ENCODE measurements at regions not wholly inside any gene's neighbourhood (a gene's known extent, or its start where the extent isn't known, plus 50 kb on each side); places are given as distances from the start of the nearest gene placed in this dataset.
A peak's percentile ranks its signal among the peaks of the same experiment; 100 is the strongest.
"Not testable (repeated sequence)": the region's sequence is repeated elsewhere in the genome, so short reads cannot be mapped to it uniquely, and the experiment has no call there.

GRCh38 chr1:228939001-228939691 lies 203.9 kb downstream of the RHOU start:
- DNase-seq (ENCODE audit: low spot score), result no peak

GRCh38 chr1:228939881-228940392 lies 204.7 kb downstream of the RHOU start:
- no peak for DNase-seq (ENCODE audit: low spot score)

- no peak for DNase-seq (ENCODE audit: low spot score)
Measured at GRCh38 chr1:228940526-228940925, 205.2 kb downstream of the RHOU start.

- DNase-seq (ENCODE audit: low spot score), result peak; percentile 5
Measured at GRCh38 chr1:228940926-228941325, 205.6 kb downstream of the RHOU start.

GRCh38 chr1:228941666-228942065 lies 206.4 kb downstream of the RHOU start:
- DNase-seq (ENCODE audit: low spot score), result no peak

GRCh38 chr1:228943436-228943835 lies 208.2 kb downstream of the RHOU start:
- no peak for DNase-seq (ENCODE audit: low spot score)

- DNase-seq (ENCODE audit: low spot score), result no peak
Measured at GRCh38 chr1:228944296-228944695, 209.0 kb downstream of the RHOU start.

GRCh38 chr1:228944935-228945371 lies 209.7 kb downstream of the RHOU start:
- DNase-seq (ENCODE audit: low spot score), result no peak

GRCh38 chr1:228945885-228946284 lies 210.6 kb downstream of the RHOU start:
- DNase-seq (ENCODE audit: low spot score), result no peak

- DNase-seq (ENCODE audit: low spot score), result not testable (repeated sequence)
Measured at GRCh38 chr1:228949617-228950016, 214.3 kb downstream of the RHOU start.

- DNase-seq (ENCODE audit: low spot score), result peak; percentile 16
Measured at GRCh38 chr1:228953207-228953606, 217.9 kb downstream of the RHOU start.

GRCh38 chr1:228953808-228954207 lies 218.5 kb downstream of the RHOU start:
- not testable (repeated sequence) for DNase-seq (ENCODE audit: low spot score)

GRCh38 chr1:228955691-228956090 lies 220.4 kb downstream of the RHOU start:
- DNase-seq (ENCODE audit: low spot score), result no peak

- DNase-seq (ENCODE audit: low spot score), result no peak
Measured at GRCh38 chr1:228956864-228957263, 221.6 kb downstream of the RHOU start.

GRCh38 chr1:228957535-228957934 lies 222.3 kb downstream of the RHOU start:
- no peak for DNase-seq (ENCODE audit: low spot score)

GRCh38 chr1:228958121-228958520 lies 222.8 kb downstream of the RHOU start:
- no peak for DNase-seq (ENCODE audit: low spot score)

GRCh38 chr1:228958741-228959140 lies 223.5 kb downstream of the RHOU start:
- no peak for DNase-seq (ENCODE audit: low spot score)

- DNase-seq (ENCODE audit: low spot score), result no peak
Measured at GRCh38 chr1:228960705-228961104, 225.4 kb downstream of the RHOU start.

- DNase-seq (ENCODE audit: low spot score), result no peak
Measured at GRCh38 chr1:228961511-228961910, 226.2 kb downstream of the RHOU start.

- DNase-seq (ENCODE audit: low spot score), result no peak
Measured at GRCh38 chr1:228963795-228964177, 228.5 kb downstream of the RHOU start.

GRCh38 chr1:228964178-228965089 lies 229.2 kb downstream of the RHOU start:
- DNase-seq (ENCODE audit: low spot score), result no peak

GRCh38 chr1:228968891-228969606 lies 233.8 kb downstream of the RHOU start:
- no peak for DNase-seq (ENCODE audit: low spot score)

Measured in HT-29 (cell line).